H9 (cell line): ENCODE measurements at regions not wholly inside any gene's neighbourhood (a gene's known extent, or its start where the extent isn't known, plus 50 kb on each side); places are given as distances from the start of the nearest gene placed in this dataset.

ENCODE experiments used
- DNase-seq: peaks from one replicate; pipeline ENCODE4 v3.0.0-alpha.2; 2017
- H2AFZ ChIP-seq: one replicate; pipeline ENCODE4 v1.6.1; 2013; ENCODE audit warnings: mild to moderate bottlenecking, low read length, control low read depth, moderate library complexity
- H2AK5ac ChIP-seq: 2 replicates; pipeline ENCODE4 v1.6.1; 2013; ENCODE audit warnings: low read length, control low read depth, mixed read lengths; ENCODE audit not compliant: insufficient read length
- H2BK120ac ChIP-seq: one replicate; pipeline ENCODE4 v1.6.1; 2013; ENCODE audit warnings: low read depth, mild to moderate bottlenecking, low read length, control low read depth, inconsistent platforms; ENCODE audit not compliant: poor library complexity, severe bottlenecking
- H2BK12ac ChIP-seq: 2 replicates; pipeline ENCODE4 v1.6.1; 2013; ENCODE audit warnings: low read length, control low read depth, mixed read lengths, low read depth; ENCODE audit not compliant: insufficient read length
- H2BK15ac ChIP-seq: 2 replicates; pipeline ENCODE4 v1.6.1; 2013; ENCODE audit warnings: low read depth, low read length, control low read depth
- H2BK20ac ChIP-seq: one replicate; pipeline ENCODE4 v1.6.1; 2013; ENCODE audit warnings: low read depth, mild to moderate bottlenecking, low read length, control low read depth, inconsistent platforms; ENCODE audit not compliant: poor library complexity, severe bottlenecking
- H2BK5ac ChIP-seq: 2 replicates; pipeline ENCODE4 v1.6.1; 2013; ENCODE audit warnings: low read length, control low read depth, mixed read lengths; ENCODE audit not compliant: insufficient read length
- H3K14ac ChIP-seq: 2 replicates; pipeline ENCODE4 v1.6.1; 2013; ENCODE audit warnings: low read length, control low read depth; ENCODE audit not compliant: insufficient read depth
- H3K18ac ChIP-seq: 2 replicates; pipeline ENCODE4 v1.6.1; 2013; ENCODE audit warnings: low read depth, mild to moderate bottlenecking, mixed read lengths, low read length, control low read depth; ENCODE audit not compliant: insufficient read length
- H3K23ac ChIP-seq: 2 replicates; pipeline ENCODE4 v1.6.1; 2013; ENCODE audit warnings: low read length, control low read depth, mixed read lengths, low read depth; ENCODE audit not compliant: insufficient read length
- H3K23me2 ChIP-seq: 2 replicates; pipeline ENCODE4 v1.6.1; 2013; ENCODE audit warnings: low read depth, mild to moderate bottlenecking, mixed read lengths, low read length, control low read depth; ENCODE audit not compliant: insufficient read length, poor library complexity, severe bottlenecking
- H3K27ac ChIP-seq: 2 replicates; pipeline ENCODE4 v1.5.1; 2013; ENCODE audit warnings: low read length, control low read depth, mixed read lengths, low read depth; ENCODE audit not compliant: insufficient read length
- H3K27me3 ChIP-seq: 2 replicates; pipeline ENCODE4 v1.6.1; 2013; ENCODE audit warnings: low read length, control low read depth, inconsistent platforms; ENCODE audit not compliant: insufficient read depth
- H3K4ac ChIP-seq: 2 replicates; pipeline ENCODE4 v1.6.1; 2013; ENCODE audit warnings: low read depth, mild to moderate bottlenecking, control low read depth, inconsistent platforms, low read length, moderate library complexity
- H3K4me1 ChIP-seq: 2 replicates; pipeline ENCODE4 v1.6.1; 2013; ENCODE audit warnings: low read length, control low read depth, inconsistent platforms; ENCODE audit not compliant: insufficient read depth
- H3K4me2 ChIP-seq: 2 replicates; pipeline ENCODE4 v1.6.1; 2013; ENCODE audit warnings: low read length, control low read depth, mixed read lengths; ENCODE audit not compliant: insufficient read length, insufficient read depth
- H3K56ac ChIP-seq: 2 replicates; pipeline ENCODE4 v1.6.1; 2013; ENCODE audit warnings: low read depth, mild to moderate bottlenecking, mixed read lengths, low read length, control low read depth; ENCODE audit not compliant: insufficient read length
- H3K79me1 ChIP-seq: 2 replicates; pipeline ENCODE4 v1.6.1; 2013; ENCODE audit warnings: low read depth, mild to moderate bottlenecking, moderate library complexity, low read length, control low read depth, inconsistent platforms; ENCODE audit not compliant: insufficient read depth, poor library complexity, severe bottlenecking
- H3K79me2 ChIP-seq: 2 replicates; pipeline ENCODE4 v1.6.1; 2013; ENCODE audit warnings: low read length, control low read depth, inconsistent platforms; ENCODE audit not compliant: insufficient read depth
- H3K9ac ChIP-seq: 2 replicates; pipeline ENCODE4 v1.6.1; 2013; ENCODE audit warnings: low read length, control low read depth, mixed read lengths; ENCODE audit not compliant: insufficient read length; ENCODE audit errors: extremely low read depth
- H3K9me3 ChIP-seq: one replicate; pipeline ENCODE4 v1.6.1; 2013; ENCODE audit warnings: low read depth, low read length, inconsistent platforms; ENCODE audit not compliant: control insufficient read depth
- H3T11ph ChIP-seq: one replicate; pipeline ENCODE4 v1.6.1; 2013; ENCODE audit warnings: mild to moderate bottlenecking, low read length, control low read depth, inconsistent platforms
- H4K20me1 ChIP-seq: one replicate; pipeline ENCODE4 v1.6.1; 2013; ENCODE audit not compliant: control insufficient read depth, insufficient read length, insufficient read depth
- H4K5ac ChIP-seq: 2 replicates; pipeline ENCODE4 v1.6.1; 2013; ENCODE audit warnings: low read depth, mild to moderate bottlenecking, mixed read lengths, low read length, control low read depth; ENCODE audit not compliant: insufficient read length
- H4K8ac ChIP-seq: replicated peaks from 2 replicates; pipeline ENCODE4 v1.6.1; 2013; ENCODE audit warnings: low read length, control low read depth, mixed read lengths, low read depth; ENCODE audit not compliant: insufficient read length
- H4K91ac ChIP-seq: 2 replicates; pipeline ENCODE4 v1.6.1; 2013; ENCODE audit warnings: low read depth, mild to moderate bottlenecking, moderate library complexity, mixed read lengths, low read length, control low read depth; ENCODE audit not compliant: insufficient read length
- H3K27ac Mint-ChIP-seq, 3 experiments: 2 replicates in 2 of 3; 3 replicates in 1 of 3; pipeline ENCODE4 v1.8.0; 2020 to 2021; ENCODE audit warnings: mixed read lengths in 3 of 3, mild to moderate bottlenecking in 1 of 3, moderate library complexity in 1 of 3
- H3K27me3 Mint-ChIP-seq: 2 replicates; pipeline ENCODE4 v1.8.0; 2021; ENCODE audit warnings: low read depth, mild to moderate bottlenecking, moderate library complexity, mixed read lengths
- H3K36me3 Mint-ChIP-seq, 3 experiments: 2 replicates in 2 of 3; 3 replicates in 1 of 3; pipeline ENCODE4 v1.8.0; 2020 to 2021; ENCODE audit warnings: low read depth in 3 of 3, mixed read lengths in 3 of 3; ENCODE audit not compliant: insufficient read depth in 1 of 3
- H3K4me1 Mint-ChIP-seq, 2 experiments: 2 replicates each; pipeline ENCODE4 v1.8.0; 2020; ENCODE audit warnings: mixed read lengths in 2 of 2
- H3K4me3 Mint-ChIP-seq, 2 experiments: 2 replicates in 1 of 2; 3 replicates in 1 of 2; pipeline ENCODE4 v1.8.0; 2020 to 2021; ENCODE audit warnings: mild to moderate bottlenecking in 2 of 2, mixed read lengths in 2 of 2, moderate library complexity in 1 of 2
- H3K9me3 Mint-ChIP-seq, 2 experiments: 2 replicates in 1 of 2; 3 replicates in 1 of 2; pipeline ENCODE4 v1.8.0; 2020; ENCODE audit warnings: mild to moderate bottlenecking in 2 of 2, mixed read lengths in 2 of 2, moderate library complexity in 1 of 2
- CTCF ChIP-seq: fragments of 200-600 bp; sonication (generic); conservative IDR thresholded peaks from 3 replicates; pipeline ENCODE4 v1.8.0; 2021; ENCODE audit warnings: antibody characterized with exemption, mild to moderate bottlenecking
- WGBS: extraction: QIAGEN DNeasy Blood & Tissue Kit; methylation state at CpG from one replicate; pipeline ENCODE4 v1.1.7; 2013; ENCODE audit warnings: missing lambda C conversion rate, low lambda C conversion rate, mixed read lengths; ENCODE audit not compliant: insufficient read length; ENCODE audit errors: extremely low coverage; 5-methylcytosine and 5-hydroxymethylcytosine counted together

DNA sequence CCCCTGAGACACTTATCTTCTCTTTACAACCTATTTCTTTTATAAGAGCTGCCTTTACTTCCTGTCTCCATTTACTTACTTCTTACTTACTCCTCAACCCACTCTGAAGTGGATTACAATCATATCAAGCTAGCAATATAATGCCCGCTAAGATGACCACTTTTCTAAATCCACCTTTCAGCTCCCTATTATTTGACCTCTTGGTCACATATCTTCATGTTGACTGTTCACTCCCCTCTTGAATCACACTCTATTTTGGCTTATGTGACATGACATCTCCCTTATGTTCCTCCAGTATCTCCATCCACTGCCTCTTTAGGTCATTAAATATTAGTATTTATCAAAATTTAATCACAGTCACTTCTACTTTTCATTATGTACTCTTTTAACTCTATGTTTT is 255.3 kb upstream of the TRPC7 start:
- Histone ChIP-seq H3K18ac (no peak overlapping the region), H4K91ac (no peak overlapping the region), H2AFZ (no peak overlapping the region), H3K9me3 (no peaks in the 10 kb centered on the region), H2BK15ac (no peak overlapping the region), H4K20me1 (no peaks in the 10 kb centered on the region), H3K4me1 (no peaks in the 10 kb centered on the region), H3K4ac (no peak overlapping the region), H3K23me2 (no peaks in the 10 kb centered on the region), H4K8ac (no peak overlapping the region), H3T11ph (no peak overlapping the region), H3K14ac (no peak overlapping the region), H3K23ac (no peak overlapping the region), H3K79me1 (no peaks in the 10 kb centered on the region), H2BK12ac (no peak overlapping the region), H2BK5ac (no peak overlapping the region), H3K27ac (no peak overlapping the region), H3K27me3 (no peaks in the 10 kb centered on the region), H3K56ac (no peak overlapping the region), H3K79me2 (no peaks in the 10 kb centered on the region), H2BK20ac (no peak overlapping the region), H3K4me2 (no peak overlapping the region), H3K9ac (no peak overlapping the region), H4K5ac (no peak overlapping the region), H2BK120ac (no peak overlapping the region), H2AK5ac (no peak overlapping the region)
- TF ChIP-seq CTCF = no peak
- DNase-seq = no peak
- H3K27ac Mint-ChIP-seq = no peak overlapping the region
- H3K4me3 Mint-ChIP-seq = no peak overlapping the region
- peaks cover 0 to 2% of the 10 kb centered on the region in 2 experiments; a peak in 1 of 4 replicates for H3K4me1 Mint-ChIP-seq
- H3K9me3 Mint-ChIP-seq = no peaks in the 10 kb centered on the region
- H3K27me3 Mint-ChIP-seq = no peaks in the 10 kb centered on the region
- WGBS = no CpG with 5 or more reads among the region's 1 CpG
- H3K36me3 Mint-ChIP-seq = no peaks in the 10 kb centered on the region
